Mesenchymal stem cell (in vitro differentiated cells and primary cell): ENCODE measurements at regions not wholly inside any gene's neighbourhood (a gene's known extent, or its start where the extent isn't known, plus 50 kb on each side); places are given as distances from the start of the nearest gene placed in this dataset.

Source experiments
- DNase-seq: peaks from one replicate; pipeline ENCODE4 v3.0.0-alpha.2; 2013
- H2AFZ ChIP-seq: one replicate; pipeline ENCODE4 v1.6.1; 2013; ENCODE audit warnings: low read depth, mild to moderate bottlenecking, control low read depth, inconsistent platforms, low read length, moderate library complexity
- H2AK5ac ChIP-seq: 2 replicates; pipeline ENCODE4 v1.6.1; 2013; ENCODE audit warnings: low read length, moderate library complexity, mild to moderate bottlenecking, inconsistent platforms; ENCODE audit not compliant: severe bottlenecking
- H2BK120ac ChIP-seq: one replicate; pipeline ENCODE4 v1.6.1; 2013; ENCODE audit warnings: low read depth, mild to moderate bottlenecking, inconsistent platforms, low read length, moderate library complexity
- H2BK12ac ChIP-seq, 2 experiments: one replicate each; pipeline ENCODE4 v1.6.1; 2013; ENCODE audit warnings: inconsistent platforms in 2 of 2, low read length in 2 of 2, mild to moderate bottlenecking in 2 of 2, moderate library complexity in 2 of 2, control low read depth in 1 of 2
- H2BK15ac ChIP-seq: one replicate; pipeline ENCODE4 v1.6.1; 2013; ENCODE audit warnings: mild to moderate bottlenecking, low read depth, inconsistent platforms; ENCODE audit not compliant: poor library complexity, severe bottlenecking
- H2BK5ac ChIP-seq: 2 replicates; pipeline ENCODE4 v1.6.1; 2013; ENCODE audit warnings: low read depth, mild to moderate bottlenecking, low read length, control low read depth, inconsistent platforms; ENCODE audit not compliant: poor library complexity, severe bottlenecking
- H3K14ac ChIP-seq, 2 experiments: one replicate each; pipeline ENCODE4 v1.6.1; 2013; ENCODE audit warnings: inconsistent platforms in 2 of 2, low read length in 2 of 2, control low read depth in 1 of 2, mild to moderate bottlenecking in 1 of 2, moderate library complexity in 1 of 2
- H3K18ac ChIP-seq, 2 experiments: one replicate each; pipeline ENCODE4 v1.6.1; 2013; ENCODE audit warnings: inconsistent platforms in 2 of 2, low read length in 2 of 2, control low read depth in 1 of 2, low read depth in 1 of 2, mild to moderate bottlenecking in 1 of 2
- H3K23ac ChIP-seq, 2 experiments: one replicate each; pipeline ENCODE4 v1.6.1; 2013; ENCODE audit warnings: inconsistent platforms in 2 of 2, low read length in 2 of 2, mild to moderate bottlenecking in 2 of 2, moderate library complexity in 2 of 2, control low read depth in 1 of 2
- H3K27ac ChIP-seq: 2 replicates; pipeline ENCODE4 v1.5.1; 2013; ENCODE audit warnings: mild to moderate bottlenecking, moderate library complexity, low read length, control low read depth, inconsistent platforms; ENCODE audit not compliant: poor library complexity, severe bottlenecking
- H3K27me3 ChIP-seq, 2 experiments: 2 replicates each; pipeline versions ENCODE4 v1.6.1 to v1.7.0; 2013; ENCODE audit warnings: low read length in 2 of 2, mild to moderate bottlenecking in 2 of 2, moderate library complexity in 2 of 2, control low read depth in 1 of 2, inconsistent platforms in 1 of 2; ENCODE audit not compliant: control insufficient read depth in 1 of 2, insufficient read depth in 1 of 2
- H3K36me3 ChIP-seq, 2 experiments: 2 replicates each; pipeline versions ENCODE4 v1.6.1 to v1.7.0; 2013; ENCODE audit warnings: low read length in 2 of 2, control low read depth in 1 of 2, inconsistent platforms in 1 of 2, low read depth in 1 of 2, mild to moderate bottlenecking in 1 of 2; ENCODE audit not compliant: insufficient read depth in 2 of 2, control insufficient read depth in 1 of 2
- H3K4ac ChIP-seq, 2 experiments: one replicate each; pipeline ENCODE4 v1.6.1; 2013; ENCODE audit warnings: inconsistent platforms in 2 of 2, low read length in 2 of 2, mild to moderate bottlenecking in 2 of 2, moderate library complexity in 2 of 2, control low read depth in 1 of 2, low read depth in 1 of 2
- H3K4me1 ChIP-seq: 2 replicates; pipeline ENCODE4 v1.6.1; 2013; ENCODE audit warnings: low read depth, low read length, control low read depth; ENCODE audit not compliant: control insufficient read depth, insufficient read depth
- H3K4me2 ChIP-seq: 2 replicates; pipeline ENCODE4 v1.6.1; 2013; ENCODE audit warnings: low read length, mild to moderate bottlenecking, inconsistent platforms; ENCODE audit not compliant: poor library complexity, severe bottlenecking
- H3K4me3 ChIP-seq, 2 experiments: 2 replicates each; pipeline versions ENCODE4 v1.5.1 to v1.7.0; 2013; ENCODE audit warnings: low read length in 2 of 2, mild to moderate bottlenecking in 2 of 2, control low read depth in 1 of 2, low read depth in 1 of 2; ENCODE audit not compliant: insufficient read depth in 1 of 2
- H3K79me1 ChIP-seq: replicated peaks from 2 replicates; pipeline ENCODE4 v1.6.1; 2013; ENCODE audit warnings: mild to moderate bottlenecking, control low read depth, low read length, inconsistent platforms; ENCODE audit not compliant: poor library complexity, severe bottlenecking
- H3K9ac ChIP-seq: 2 replicates; pipeline ENCODE4 v1.7.0; 2013; ENCODE audit warnings: mild to moderate bottlenecking, low read length, moderate library complexity
- H3K9me3 ChIP-seq: 2 replicates; pipeline ENCODE4 v1.7.0; 2013; ENCODE audit warnings: mild to moderate bottlenecking, low read length; ENCODE audit not compliant: control insufficient read depth
- H4K8ac ChIP-seq: one replicate; pipeline ENCODE4 v1.6.1; 2013; ENCODE audit warnings: inconsistent platforms, mild to moderate bottlenecking, low read length, moderate library complexity
- H4K91ac ChIP-seq: one replicate; pipeline ENCODE4 v1.6.1; 2013; ENCODE audit warnings: mild to moderate bottlenecking, low read length, inconsistent platforms
- WGBS: methylation state at CpG from one replicate; pipeline ENCODE4 v1.1.7; 2013; ENCODE audit warnings: mixed read lengths; 5-methylcytosine and 5-hydroxymethylcytosine counted together

DNA sequence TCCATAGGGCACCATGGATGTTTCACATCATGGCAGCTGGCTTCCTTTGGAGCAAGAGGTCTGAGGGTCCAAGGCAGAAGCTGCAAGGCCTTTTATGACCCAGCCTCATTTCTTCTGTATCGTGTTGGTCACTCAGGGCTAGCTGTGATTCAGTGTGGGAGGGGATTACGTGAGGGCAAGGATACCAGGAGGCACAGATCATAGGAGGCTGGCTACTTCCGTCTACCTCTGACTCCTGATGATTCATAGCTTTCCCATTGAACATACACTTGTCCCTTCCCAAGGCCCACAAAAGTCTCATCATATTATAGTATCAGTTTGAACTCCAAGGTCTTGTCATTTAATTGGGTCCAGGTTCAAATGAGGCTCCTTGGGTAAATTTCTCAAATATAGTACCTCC is 135.3 kb upstream of the ZBED5 start:
- no peak overlapping the region for H4K91ac ChIP-seq
- H3K14ac ChIP-seq, result no peak overlapping the region
- no peak overlapping the region for H2AFZ ChIP-seq
- H4K8ac ChIP-seq, result no peak overlapping the region
- H3K36me3 ChIP-seq, result no peaks in the 10 kb centered on the region
- H3K18ac ChIP-seq, result no peak overlapping the region
- no peak overlapping the region for H3K23ac ChIP-seq
- no peak overlapping the region for H3K9ac ChIP-seq
- no peak overlapping the region for H2BK120ac ChIP-seq
- no peak overlapping the region for H3K4me3 ChIP-seq
- no peaks in the 10 kb centered on the region for H3K9me3 ChIP-seq
- peaks cover 0 to 12% of the 10 kb centered on the region in 2 experiments for H3K27me3 ChIP-seq
- DNase-seq, result no peak
- H3K4me1 ChIP-seq, result peaks cover 3% of the 10 kb centered on the region
- H3K4me2 ChIP-seq, result no peak overlapping the region
- H3K4ac ChIP-seq, result no peak overlapping the region
- H2BK12ac ChIP-seq, result no peak overlapping the region
- H3K27ac ChIP-seq, result no peak overlapping the region
- no peak overlapping the region for H2BK5ac ChIP-seq
- H2AK5ac ChIP-seq, result no peak overlapping the region
- H2BK15ac ChIP-seq, result no peak overlapping the region
- 60% methylated on average over 2 of the region's 3 CpGs for WGBS
- H3K79me1 ChIP-seq, result no peaks in the 10 kb centered on the region

DNA sequence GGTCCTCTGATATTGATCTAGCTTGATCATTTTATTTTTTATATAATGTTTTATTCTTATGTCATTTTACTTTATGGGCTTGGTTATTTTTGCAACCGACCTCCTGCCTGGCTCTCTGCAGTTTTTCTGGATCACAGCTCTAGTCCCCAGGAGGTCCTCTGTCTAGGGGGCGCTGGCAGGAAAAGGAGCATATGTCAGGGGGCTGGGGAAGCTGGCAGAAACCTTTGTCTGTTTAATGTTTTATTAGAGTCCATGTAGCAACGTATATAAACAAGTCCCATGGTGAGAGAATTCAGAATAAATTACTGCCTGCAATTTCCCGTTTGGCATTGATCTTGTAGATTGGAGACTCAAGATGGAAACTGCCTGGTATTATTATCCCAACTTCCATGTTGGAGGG is 133.5 kb upstream of the ZBED5 start:
- Histone ChIP-seq H3K4me3 (no peak overlapping the region), H3K9me3 (no peaks in the 10 kb centered on the region), H3K4me2 (no peak overlapping the region), H3K23ac (no peak overlapping the region), H2BK12ac (no peak overlapping the region), H3K27ac (peak overlapping the region; percentile 88), H2BK15ac (no peak overlapping the region), H2AFZ (no peak overlapping the region), H3K18ac (no peak overlapping the region), H3K79me1 (no peaks in the 10 kb centered on the region), H3K36me3 (no peaks in the 10 kb centered on the region), H3K4ac (no peak overlapping the region), H2BK120ac (no peak overlapping the region), H3K4me1 (peaks cover 3% of the 10 kb centered on the region), H3K9ac (peak overlapping the region; percentile 14), H2AK5ac (no peak overlapping the region), H3K14ac (no peak overlapping the region), H3K27me3 (no peaks in the 10 kb centered on the region), H2BK5ac (no peak overlapping the region), H4K91ac (no peak overlapping the region), H4K8ac (no peak overlapping the region)
- 76% methylated on average over 4 of the region's 4 CpGs for WGBS
- no peak for DNase-seq

DNA sequence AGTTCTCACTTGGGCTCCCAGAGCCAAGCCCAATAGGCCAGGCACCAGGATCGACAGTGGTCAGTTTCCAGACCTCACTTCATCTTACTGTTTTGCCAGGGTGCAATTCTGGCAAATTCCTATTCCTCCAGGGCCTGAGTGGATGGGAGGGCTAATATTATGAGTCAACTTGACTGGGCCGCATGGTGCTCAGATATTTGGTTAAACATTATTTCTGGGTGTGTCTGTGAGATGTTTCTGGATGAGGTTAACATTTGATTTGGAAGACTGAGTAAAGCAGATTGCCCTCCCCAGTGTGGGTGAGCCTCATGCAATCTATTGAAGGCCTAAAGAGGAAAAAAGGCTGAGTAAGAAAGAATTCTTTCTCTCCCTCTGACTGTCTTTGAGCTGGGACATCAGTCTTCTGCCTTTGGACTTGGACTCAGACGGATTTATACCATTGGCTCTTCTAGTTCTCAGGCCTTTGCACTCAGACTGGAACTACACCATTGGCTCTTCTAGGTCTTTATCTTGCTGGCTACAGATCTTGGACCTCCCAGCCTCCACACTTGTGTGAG is 132.9 kb upstream of the ZBED5 start:
- H2AK5ac ChIP-seq, result no peak overlapping the region
- H2AFZ ChIP-seq, result no peak overlapping the region
- H3K4me1 ChIP-seq, result peaks cover 3% of the 10 kb centered on the region
- peak overlapping the region; percentile 14 for H3K9ac ChIP-seq
- H3K79me1 ChIP-seq, result no peaks in the 10 kb centered on the region
- H3K36me3 ChIP-seq, result no peaks in the 10 kb centered on the region
- DNase-seq, result no peak
- no peak overlapping the region for H4K91ac ChIP-seq
- no peak overlapping the region for H2BK120ac ChIP-seq
- H3K23ac ChIP-seq, result no peak overlapping the region
- no peak overlapping the region for H2BK15ac ChIP-seq
- no peak overlapping the region for H2BK12ac ChIP-seq
- peak overlapping the region; percentile 88 for H3K27ac ChIP-seq
- peak overlapping the region; percentile 5 for H2BK5ac ChIP-seq
- 92% methylated on average over 3 of the region's 3 CpGs for WGBS
- no peaks in the 10 kb centered on the region for H3K9me3 ChIP-seq
- no peak overlapping the region for H3K4ac ChIP-seq
- H3K4me2 ChIP-seq, result no peak overlapping the region
- no peak overlapping the region for H3K18ac ChIP-seq
- H3K14ac ChIP-seq, result no peak overlapping the region
- no peak overlapping the region for H4K8ac ChIP-seq
- H3K4me3 ChIP-seq, result no peak overlapping the region
- no peaks in the 10 kb centered on the region for H3K27me3 ChIP-seq

DNA sequence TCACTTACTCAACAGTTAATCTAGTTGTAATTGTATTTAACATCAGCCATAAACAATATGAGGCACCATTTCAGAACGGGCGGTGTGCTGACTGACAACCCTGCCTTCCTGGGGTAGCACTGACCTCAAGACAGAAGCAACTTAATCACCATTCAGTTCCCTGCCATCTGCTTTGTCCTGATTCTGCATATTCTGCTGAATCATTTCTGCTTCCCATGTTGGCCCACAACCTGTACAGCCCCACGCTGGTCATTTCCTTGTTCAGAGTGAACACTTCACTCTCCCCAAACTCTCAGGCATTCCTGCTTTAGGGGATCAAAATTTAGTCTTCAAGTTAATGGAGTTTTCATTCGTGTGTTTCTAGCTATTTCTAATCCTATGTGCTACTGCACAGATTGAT is 132.3 kb upstream of the ZBED5 start:
- Histone ChIP-seq H3K23ac (no peak overlapping the region), H3K14ac (no peak overlapping the region), H3K4me3 (no peak overlapping the region), H3K79me1 (no peaks in the 10 kb centered on the region), H3K4ac (no peak overlapping the region), H3K4me2 (no peak overlapping the region), H2AFZ (no peak overlapping the region), H3K18ac (no peak overlapping the region), H2BK120ac (no peak overlapping the region), H4K8ac (no peak overlapping the region), H3K9me3 (no peaks in the 10 kb centered on the region), H3K36me3 (no peaks in the 10 kb centered on the region), H2BK15ac (no peak overlapping the region), H3K27me3 (no peaks in the 10 kb centered on the region), H3K4me1 (peaks cover 3% of the 10 kb centered on the region), H2AK5ac (no peak overlapping the region), H3K9ac (no peak overlapping the region), H4K91ac (no peak overlapping the region), H2BK5ac (peak overlapping the region; percentile 5), H3K27ac (peak overlapping the region; percentile 66), H2BK12ac (no peak overlapping the region)
- 79% methylated on average over 4 of the region's 4 CpGs for WGBS
- DNase-seq, result no peak
